Thymus (tissue), 11 donors: ENCODE measurements at regions not wholly inside any gene's neighbourhood (a gene's known extent, or its start where the extent isn't known, plus 50 kb on each side); places are given as distances from the start of the nearest gene placed in this dataset.
A peak's percentile ranks its signal among the peaks of the same experiment; 100 is the strongest.

ENCODE experiments used
- DNase-seq, 9 donors: peaks; one replicate each; pipeline ENCODE4 v3.0.0-alpha.2; 2013; ENCODE audit warnings: low spot score in 9 of 9, low read depth in 6 of 9, missing footprints in 1 of 9
- H3K27ac ChIP-seq, 2 donors: one replicate each; pipeline ENCODE4 v1.5.1; 2013; ENCODE audit warnings: control low read depth in 1 of 2, low read depth in 1 of 2, low read length in 1 of 2, mild to moderate bottlenecking in 1 of 2, moderate library complexity in 1 of 2
- H3K27me3 ChIP-seq, 2 donors: one replicate each; pipeline ENCODE4 v1.5.1; 2013; ENCODE audit warnings: low read length in 1 of 2; ENCODE audit not compliant: control insufficient read depth in 2 of 2, insufficient read depth in 1 of 2
- H3K36me3 ChIP-seq, 2 donors: one replicate each; pipeline ENCODE4 v1.5.1; 2013; ENCODE audit warnings: low read length in 1 of 2, mild to moderate bottlenecking in 1 of 2, moderate library complexity in 1 of 2; ENCODE audit not compliant: control insufficient read depth in 2 of 2, insufficient read depth in 2 of 2
- H3K4me1 ChIP-seq, 2 donors: one replicate each; pipeline ENCODE4 v1.5.1; 2013; ENCODE audit warnings: low read length in 2 of 2; ENCODE audit not compliant: control insufficient read depth in 2 of 2, insufficient read depth in 2 of 2
- H3K4me3 ChIP-seq, 2 donors: one replicate each; pipeline ENCODE4 v1.5.1; 2013; ENCODE audit warnings: low read length in 2 of 2, control low read depth in 1 of 2, mild to moderate bottlenecking in 1 of 2
- H3K9me3 ChIP-seq, 2 donors: one replicate each; pipeline ENCODE4 v1.5.1; 2013; ENCODE audit warnings: low read length in 1 of 2, mild to moderate bottlenecking in 1 of 2; ENCODE audit not compliant: control insufficient read depth in 2 of 2, insufficient read depth in 1 of 2
- WGBS: extraction: QIAGEN DNeasy Blood & Tissue Kit; methylation state at CpG from one replicate; pipeline ENCODE4 v1.1.7; 2013; 5-methylcytosine and 5-hydroxymethylcytosine counted together
- donor health status: healthy.

DNA sequence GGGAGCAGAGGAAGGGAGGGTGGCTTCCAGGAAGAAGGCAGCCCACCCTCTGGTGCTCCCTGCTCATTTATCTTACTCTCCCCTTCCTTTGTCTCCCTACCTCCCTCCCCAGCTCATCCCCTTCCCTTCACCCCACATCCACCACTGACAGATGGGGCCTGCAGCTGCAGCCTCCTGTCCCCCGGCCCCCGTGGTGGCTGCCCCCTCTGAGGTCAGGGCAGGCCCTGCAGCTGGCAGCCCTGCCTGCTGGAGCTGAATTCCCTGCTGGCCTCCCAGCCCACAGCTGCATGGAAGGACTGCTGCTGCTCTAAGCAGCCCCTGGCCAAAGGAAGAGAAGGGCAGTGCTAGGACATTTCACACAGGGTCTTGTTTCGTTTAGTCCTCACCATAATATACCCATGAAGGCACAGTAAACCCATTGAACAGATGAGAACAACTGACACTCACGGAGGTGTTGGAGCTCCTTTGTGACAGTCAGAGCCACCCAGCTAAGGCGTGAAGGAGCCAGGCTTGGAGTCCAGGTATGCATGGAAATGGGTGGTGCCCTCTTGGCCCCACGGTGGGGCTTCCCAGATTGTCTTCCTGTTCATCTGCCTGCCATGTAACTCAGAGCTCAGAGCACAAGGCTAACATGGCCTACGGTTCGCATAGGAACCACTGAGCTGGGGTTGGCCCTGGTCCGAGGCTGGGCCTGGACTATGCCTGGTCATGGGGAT, 121.7 kb upstream of the PRR20G start:
- no peak for DNase-seq
- Histone ChIP-seq H3K4me3 (no peak overlapping the region), H3K36me3 (no peaks in the 10 kb centered on the region), H3K27me3 (peaks cover 0 to 11% of the 10 kb centered on the region in 2 donors), H3K9me3 (no peaks in the 10 kb centered on the region), H3K27ac (no peak overlapping the region), H3K4me1 (no peaks in the 10 kb centered on the region)
- 84% methylated on average over 9 of the region's 9 CpGs for WGBS

GRCh38 chr3:127408684-127409420, 121.0 kb upstream of the PRR20G start:
- DNase-seq = no peak
- Histone ChIP-seq H3K4me3 (no peak overlapping the region), H3K27me3 (peaks cover 0 to 8% of the 10 kb centered on the region in 2 donors), H3K27ac (no peak overlapping the region), H3K36me3 (no peaks in the 10 kb centered on the region), H3K9me3 (no peaks in the 10 kb centered on the region), H3K4me1 (no peaks in the 10 kb centered on the region)
- 80% methylated on average over 14 of the region's 14 CpGs for WGBS

DNA sequence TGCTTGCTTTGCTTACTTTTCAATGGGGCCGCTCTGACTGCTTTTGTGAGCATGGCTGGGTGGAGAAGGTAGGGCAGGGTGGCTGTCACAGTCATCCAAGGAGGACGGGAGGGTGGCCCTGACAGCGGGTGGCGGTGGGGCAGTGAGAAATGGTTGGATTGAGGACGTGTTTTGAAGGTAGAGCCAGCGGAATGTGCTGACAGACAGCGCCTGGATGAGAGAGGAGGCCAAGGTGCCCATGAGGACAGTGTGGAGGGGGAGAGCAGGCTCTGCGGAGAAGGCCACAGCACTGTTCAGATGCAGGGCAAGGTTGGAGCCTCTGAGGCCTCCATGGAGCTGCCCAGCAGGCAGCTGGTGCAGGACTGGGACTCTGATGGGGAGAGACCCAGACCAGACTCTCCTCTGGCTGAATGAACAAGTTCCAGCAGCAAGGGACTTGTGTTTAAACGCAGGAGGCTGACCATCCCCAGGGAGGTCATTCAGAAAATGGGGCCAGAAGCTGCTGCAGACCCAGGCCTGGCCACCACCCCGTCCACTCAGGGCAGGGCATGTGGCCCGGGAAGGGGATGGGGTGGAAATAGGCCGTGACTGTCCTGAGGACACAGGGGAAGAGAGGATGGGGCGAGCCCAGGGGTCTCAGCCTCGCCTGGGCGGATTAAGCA, 120.3 kb upstream of the PRR20G start:
- WGBS = 91% methylated on average over 15 of the region's 15 CpGs
- H3K27ac ChIP-seq = no peak overlapping the region
- H3K9me3 ChIP-seq = no peaks in the 10 kb centered on the region
- no peak for DNase-seq
- peaks cover 0 to 7% of the 10 kb centered on the region in 2 donors for H3K27me3 ChIP-seq
- no peak overlapping the region for H3K4me3 ChIP-seq
- H3K4me1 ChIP-seq = no peaks in the 10 kb centered on the region
- no peaks in the 10 kb centered on the region for H3K36me3 ChIP-seq

- Histone ChIP-seq H3K9me3 (no peaks in the 10 kb centered on the region), H3K27ac (no peak overlapping the region), H3K27me3 (peaks cover 0 to 5% of the 10 kb centered on the region in 2 donors), H3K4me1 (no peaks in the 10 kb centered on the region), H3K36me3 (no peaks in the 10 kb centered on the region), H3K4me3 (no peak overlapping the region)
- WGBS = 94% methylated on average over 13 of the region's 13 CpGs
- DNase-seq = no peak
Measured at GRCh38 chr3:127407026-127407939, 119.4 kb upstream of the PRR20G start.

DNA sequence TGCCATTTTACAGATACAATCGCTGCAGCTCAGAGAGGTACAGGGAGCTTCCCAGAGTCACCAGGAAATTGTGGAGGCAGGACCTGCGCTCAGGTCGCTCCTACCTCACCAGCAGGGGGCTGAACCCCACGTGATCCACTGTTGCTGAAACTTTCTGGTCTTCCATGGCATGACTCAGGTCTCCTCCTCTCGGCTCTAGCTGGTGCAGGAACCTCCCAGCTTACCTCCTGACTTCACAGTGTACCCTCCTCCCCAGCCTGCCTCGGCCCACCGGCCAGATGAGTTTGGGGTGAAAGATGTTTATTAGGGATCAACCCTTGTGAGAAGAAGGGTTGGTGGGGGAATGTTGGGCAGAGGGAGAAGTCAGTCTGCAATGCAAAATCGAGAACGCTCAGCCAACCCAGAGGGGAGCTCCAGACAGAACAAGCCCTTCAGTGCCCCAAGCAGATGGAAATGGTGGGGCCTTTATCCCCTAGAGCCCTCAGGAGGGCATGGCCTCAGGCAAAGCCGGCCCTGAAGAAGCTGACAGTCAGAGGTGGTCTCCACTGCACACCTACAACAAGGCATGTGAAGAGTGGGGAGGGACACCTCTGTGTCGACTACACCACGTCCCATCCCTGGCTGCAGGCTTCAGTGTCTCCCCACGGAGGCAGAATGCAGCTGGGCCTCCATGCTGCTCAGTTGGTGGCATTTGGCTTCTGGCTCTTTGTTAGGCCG, 118.6 kb upstream of the PRR20G start:
- Histone ChIP-seq H3K27me3 (peaks cover 0 to 5% of the 10 kb centered on the region in 2 donors), H3K27ac (no peak overlapping the region), H3K4me1 (no peaks in the 10 kb centered on the region), H3K4me3 (no peak overlapping the region), H3K36me3 (no peaks in the 10 kb centered on the region), H3K9me3 (no peaks in the 10 kb centered on the region)
- 77% methylated on average over 14 of the region's 14 CpGs for WGBS
- peak in 2 of 9 donors; percentile 3 to 10 for DNase-seq

- WGBS = 88% methylated on average over 10 of the region's 10 CpGs
Measured at GRCh38 chr3:127405791-127406190, 117.9 kb upstream of the PRR20G start.

GRCh38 chr3:127405010-127405598, 117.3 kb upstream of the PRR20G start:
- Histone ChIP-seq H3K4me1 (no peaks in the 10 kb centered on the region), H3K9me3 (no peaks in the 10 kb centered on the region), H3K4me3 (no peak overlapping the region), H3K27ac (no peak overlapping the region), H3K27me3 (no peaks in the 10 kb centered on the region), H3K36me3 (no peaks in the 10 kb centered on the region)
- WGBS = 66% methylated on average over 8 of the region's 8 CpGs
- DNase-seq = no peak

More at GRCh38 chr3:127405791-127406190, 117.9 kb upstream of the PRR20G start:
- Histone ChIP-seq H3K4me3 (no peak overlapping the region), H3K27ac (no peak overlapping the region), H3K4me1 (no peaks in the 10 kb centered on the region), H3K27me3 (no peaks in the 10 kb centered on the region), H3K9me3 (no peaks in the 10 kb centered on the region), H3K36me3 (no peaks in the 10 kb centered on the region)
- DNase-seq = no peak
